Tibial nerve (tissue), 4 donors: ENCODE measurements at regions not wholly inside any gene's neighbourhood (a gene's known extent, or its start where the extent isn't known, plus 50 kb on each side); places are given as distances from the start of the nearest gene placed in this dataset.
"Not testable (repeated sequence)": the region's sequence is repeated elsewhere in the genome, so short reads cannot be mapped to it uniquely, and the experiment has no call there.

ENCODE experiments used
- DNase-seq, 2 donors: peaks; one replicate each; pipeline ENCODE4 v3.0.0-alpha.2; 2019; ENCODE audit warnings: low spot score in 2 of 2
- H3K27ac ChIP-seq, 4 donors: fragments of 200-600 bp; sonication (generic) in 3 of 4; one replicate each; pipeline ENCODE4 v1.5.1; 2017 to 2019; ENCODE audit warnings: mild to moderate bottlenecking in 1 of 4
- H3K27me3 ChIP-seq, 2 donors: fragments of 200-600 bp; sonication (generic) in 1 of 2; one replicate each; pipeline versions ENCODE4 v1.5.1 to v1.6.0; 2017 to 2019
- H3K36me3 ChIP-seq, 3 donors: fragments of 200-600 bp; sonication (generic); one replicate each; pipeline ENCODE4 v1.5.1; 2018 to 2019
- H3K4me1 ChIP-seq, 4 donors: fragments of 200-600 bp; sonication (generic) in 3 of 4; one replicate each; pipeline ENCODE4 v1.5.1; 2017 to 2019
- H3K4me3 ChIP-seq, 4 donors: fragments of 200-600 bp; sonication (generic) in 3 of 4; one replicate each; pipeline ENCODE4 v1.5.1; 2017 to 2019; ENCODE audit warnings: mild to moderate bottlenecking in 1 of 4, moderate library complexity in 1 of 4
- H3K9me3 ChIP-seq, 4 donors: fragments of 200-600 bp; sonication (generic) in 3 of 4; one replicate each; pipeline ENCODE4 v1.5.1; 2017 to 2019
- CTCF ChIP-seq, 5 experiments: fragments of 200-600 bp in 3 of 5; fragments of 450-650 bp in 2 of 5; sonication (generic) in 3 of 5; IDR thresholded peaks; one replicate each; pipeline ENCODE4 v1.5.1; 2016 to 2019; ENCODE audit warnings: antibody characterized with exemption in 5 of 5, mild to moderate bottlenecking in 3 of 5, moderate library complexity in 2 of 5
- EP300 ChIP-seq, 2 donors: sonication (generic); formaldehyde crosslinking; IDR thresholded peaks; one replicate each; pipeline ENCODE4 v1.6.1; 2017; ENCODE audit warnings: antibody characterized with exemption in 2 of 2, mild to moderate bottlenecking in 1 of 2
- POLR2A ChIP-seq, 2 donors: fragments of 450-650 bp; IDR thresholded peaks; one replicate each; pipeline ENCODE4 v1.6.1; 2017; ENCODE audit warnings: antibody characterized with exemption in 2 of 2, mild to moderate bottlenecking in 2 of 2, moderate library complexity in 2 of 2
- WGBS, 2 donors: methylation state at CpG; one replicate each; pipeline ENCODE4 v1.1.5; 2018; 5-methylcytosine and 5-hydroxymethylcytosine counted together

GRCh38 chr12:23277831-23278230 is 652.9 kb downstream of the ETNK1 start:
- 64 to 65% methylated on average over 1 of the region's 1 CpG for WGBS, 2 donors
- no peak for DNase-seq
- H3K9me3 ChIP-seq, result no peaks in the 10 kb centered on the region
- no peaks in the 10 kb centered on the region for H3K4me1 ChIP-seq
- no peaks in the 10 kb centered on the region for H3K36me3 ChIP-seq
- no peak for TF ChIP-seq CTCF (IDR thresholded peaks at IDR 0.05)
- no peak for TF ChIP-seq EP300 (IDR thresholded peaks at IDR 0.05)
- no peak for TF ChIP-seq POLR2A (IDR thresholded peaks at IDR 0.05)
- no peak overlapping the region for H3K27ac ChIP-seq
- no peak overlapping the region for H3K4me3 ChIP-seq
- H3K27me3 ChIP-seq, result no peaks in the 10 kb centered on the region

- no peaks in the 10 kb centered on the region for H3K27me3 ChIP-seq
- H3K36me3 ChIP-seq, result no peaks in the 10 kb centered on the region
- no peaks in the 10 kb centered on the region for H3K9me3 ChIP-seq
- TF ChIP-seq CTCF (IDR thresholded peaks at IDR 0.05) (no peak), POLR2A (IDR thresholded peaks at IDR 0.05) (no peak), EP300 (IDR thresholded peaks at IDR 0.05) (no peak)
- no peak for DNase-seq
- H3K4me3 ChIP-seq, result no peak overlapping the region
- H3K27ac ChIP-seq, result no peak overlapping the region
- 92 to 94% methylated on average over 4 of the region's 4 CpGs for WGBS, 2 donors
- H3K4me1 ChIP-seq, result no peaks in the 10 kb centered on the region
These were observed 656.3 kb downstream of the ETNK1 start for GRCh38 chr12:23281295-23281694.

GRCh38 chr12:23282701-23283100 is 657.7 kb downstream of the ETNK1 start:
- H3K27me3 ChIP-seq, result no peaks in the 10 kb centered on the region
- TF ChIP-seq EP300 (IDR thresholded peaks at IDR 0.05), result no peak
- no peak for TF ChIP-seq POLR2A (IDR thresholded peaks at IDR 0.05)
- TF ChIP-seq CTCF (IDR thresholded peaks at IDR 0.05), result no peak

GRCh38 chr12:23285764-23286530 is 661.0 kb downstream of the ETNK1 start:
- not testable (repeated sequence) for H3K36me3 ChIP-seq, DNase-seq, H3K27ac ChIP-seq, H3K4me1 ChIP-seq, H3K9me3 ChIP-seq, H3K27me3 ChIP-seq, H3K4me3 ChIP-seq
- 94 to 95% methylated on average over 40 to 44 of the region's 57 CpGs for WGBS, 2 donors

More at GRCh38 chr12:23282701-23283100, 657.7 kb downstream of the ETNK1 start:
- no peaks in the 10 kb centered on the region for H3K9me3 ChIP-seq
- H3K4me3 ChIP-seq, result no peak overlapping the region
- no peaks in the 10 kb centered on the region for H3K4me1 ChIP-seq
- no peak for DNase-seq
- H3K36me3 ChIP-seq, result no peaks in the 10 kb centered on the region
- H3K27ac ChIP-seq, result no peak overlapping the region

- no peaks in the 10 kb centered on the region for H3K36me3 ChIP-seq
- H3K4me3 ChIP-seq, result no peak overlapping the region
- no peak overlapping the region for H3K27ac ChIP-seq
- no peaks in the 10 kb centered on the region for H3K9me3 ChIP-seq
- TF ChIP-seq CTCF (IDR thresholded peaks at IDR 0.05) (no peak), POLR2A (IDR thresholded peaks at IDR 0.05) (no peak), EP300 (IDR thresholded peaks at IDR 0.05) (no peak)
- DNase-seq, result no peak
- no peaks in the 10 kb centered on the region for H3K27me3 ChIP-seq
- 83 to 88% methylated on average over 1 of the region's 1 CpG for WGBS, 2 donors
- H3K4me1 ChIP-seq, result peaks cover 0 to 12% (median 0%) of the 10 kb centered on the region in 4 donors
These were observed 658.7 kb downstream of the SOX5 start for GRCh38 chr12:23290627-23291330.
